ENCODE measurements at regions not wholly inside any gene's neighbourhood (a gene's known extent, or its start where the extent isn't known, plus 50 kb on each side); places are given as distances from the start of the nearest gene placed in this dataset.

DNA sequence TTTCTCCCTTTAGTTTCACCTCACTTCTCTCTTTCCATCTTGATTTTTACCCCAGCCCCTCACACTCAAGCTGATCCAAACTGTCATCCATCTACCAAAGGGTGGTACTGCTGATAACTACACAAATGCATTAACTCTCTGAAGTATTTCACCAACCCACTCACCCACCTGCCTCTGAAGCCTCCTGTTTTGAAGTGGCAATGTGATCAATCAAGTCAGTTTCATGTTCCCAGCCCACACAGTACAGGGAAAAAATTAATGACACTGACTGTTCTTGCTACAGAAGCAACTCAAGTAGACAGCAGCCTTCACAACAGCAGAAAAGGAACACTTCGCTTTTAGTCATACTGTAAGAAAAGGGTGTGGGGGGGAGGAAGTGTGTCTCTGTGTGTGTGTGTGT, 183.0 kb upstream of the NOCT start:
- Histone ChIP-seq H3K27ac (no peak overlapping the region), H3K36me3 (no peaks in the 10 kb centered on the region), H3K27me3 (replicated peaks in 1 of 7) (peaks cover 0 to 7% (median 0%) of the 10 kb centered on the region in 7 donors), H3K4me3 (no peak overlapping the region), H3K9me3 (no peaks in the 10 kb centered on the region), H3K4me1 (no peaks in the 10 kb centered on the region)
- intact Hi-C loops (cut with DNase I; ENCODE audit: low total_unique reads), result no loop called here
- TF ChIP-seq, protein P1, sequence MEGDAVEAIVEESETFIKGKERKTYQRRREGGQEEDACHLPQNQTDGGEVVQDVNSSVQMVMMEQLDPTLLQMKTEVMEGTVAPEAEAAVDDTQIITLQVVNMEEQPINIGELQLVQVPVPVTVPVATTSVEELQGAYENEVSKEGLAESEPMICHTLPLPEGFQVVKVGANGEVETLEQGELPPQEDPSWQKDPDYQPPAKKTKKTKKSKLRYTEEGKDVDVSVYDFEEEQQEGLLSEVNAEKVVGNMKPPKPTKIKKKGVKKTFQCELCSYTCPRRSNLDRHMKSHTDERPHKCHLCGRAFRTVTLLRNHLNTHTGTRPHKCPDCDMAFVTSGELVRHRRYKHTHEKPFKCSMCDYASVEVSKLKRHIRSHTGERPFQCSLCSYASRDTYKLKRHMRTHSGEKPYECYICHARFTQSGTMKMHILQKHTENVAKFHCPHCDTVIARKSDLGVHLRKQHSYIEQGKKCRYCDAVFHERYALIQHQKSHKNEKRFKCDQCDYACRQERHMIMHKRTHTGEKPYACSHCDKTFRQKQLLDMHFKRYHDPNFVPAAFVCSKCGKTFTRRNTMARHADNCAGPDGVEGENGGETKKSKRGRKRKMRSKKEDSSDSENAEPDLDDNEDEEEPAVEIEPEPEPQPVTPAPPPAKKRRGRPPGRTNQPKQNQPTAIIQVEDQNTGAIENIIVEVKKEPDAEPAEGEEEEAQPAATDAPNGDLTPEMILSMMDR (IDR thresholded peaks at IDR 0.05 in 8 of 11, conservative IDR thresholded peaks at IDR 0.05 in 3 of 11), result no peak
- no peak for TF ChIP-seq POLR2AphosphoS5 (IDR thresholded peaks at IDR 0.05)
- no peak for TF ChIP-seq POLR2A (IDR thresholded peaks at IDR 0.05)
- no peak for DNase-seq
- WGBS, 5 donors, result 67 to 100% (median 79%) methylated on average over 1 of the region's 1 CpG

- H3K36me3 ChIP-seq, result no peaks in the 10 kb centered on the region
- WGBS, 5 donors, result 64 to 80% (median 69%) methylated on average over 2 of the region's 2 CpGs
- no peaks in the 10 kb centered on the region for H3K4me1 ChIP-seq
- H3K27me3 ChIP-seq (replicated peaks in 1 of 7), result peaks cover 0 to 7% (median 0%) of the 10 kb centered on the region in 7 donors
- no peak for DNase-seq
- intact Hi-C loops (cut with DNase I; ENCODE audit: low total_unique reads), result no loop called here
- H3K4me3 ChIP-seq, result no peak overlapping the region
- TF ChIP-seq POLR2A (IDR thresholded peaks at IDR 0.05) (no peak), POLR2AphosphoS5 (IDR thresholded peaks at IDR 0.05) (no peak)
- TF ChIP-seq, protein P1 (IDR thresholded peaks at IDR 0.05 in 8 of 11, conservative IDR thresholded peaks at IDR 0.05 in 3 of 11), result no peak
- no peak overlapping the region for H3K27ac ChIP-seq
- H3K9me3 ChIP-seq, result no peaks in the 10 kb centered on the region
Observed at GRCh38 chr4:138831948-138832347, 183.6 kb upstream of the NOCT start.

DNA sequence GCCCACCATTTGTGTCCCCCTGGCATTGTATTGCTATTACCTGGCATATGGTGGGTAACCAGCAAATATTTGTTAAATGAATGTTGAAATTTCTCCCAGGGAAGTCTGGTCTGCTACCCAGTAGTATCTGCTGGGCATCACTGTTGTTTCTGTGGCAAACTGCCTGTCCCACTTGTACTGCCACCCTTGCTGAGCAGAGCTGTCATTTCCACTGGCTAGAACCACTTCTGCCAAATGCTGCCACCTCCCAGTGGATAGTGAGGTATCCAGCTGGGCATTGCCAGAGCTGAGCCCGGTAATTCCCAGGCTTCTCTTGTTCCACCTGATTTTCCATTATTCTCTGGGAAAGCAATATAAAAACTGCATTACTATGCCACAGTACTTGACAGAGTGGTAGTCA, 186.7 kb upstream of the NOCT start:
- 70 to 95% (median 93%) methylated on average over 1 of the region's 1 CpG for WGBS, 5 donors
- Histone ChIP-seq H3K36me3 (no peaks in the 10 kb centered on the region), H3K27me3 (replicated peaks in 1 of 7) (peaks cover 0 to 7% (median 0%) of the 10 kb centered on the region in 7 donors), H3K4me3 (no peak overlapping the region), H3K9me3 (no peaks in the 10 kb centered on the region), H3K4me1 (no peaks in the 10 kb centered on the region), H3K27ac (no peak overlapping the region)
- DNase-seq, result no peak
- TF ChIP-seq, protein P1 (IDR thresholded peaks at IDR 0.05 in 8 of 11, conservative IDR thresholded peaks at IDR 0.05 in 3 of 11), result no peak
- intact Hi-C loops (cut with DNase I; ENCODE audit: low total_unique reads), result no loop called here

- intact Hi-C loops (cut with DNase I; ENCODE audit: low total_unique reads), result no loop called here
- Histone ChIP-seq H3K9me3 (no peaks in the 10 kb centered on the region), H3K4me3 (no peak overlapping the region), H3K27me3 (replicated peaks in 1 of 7) (peaks cover 0 to 7% (median 0%) of the 10 kb centered on the region in 7 donors), H3K27ac (no peak overlapping the region), H3K36me3 (no peaks in the 10 kb centered on the region), H3K4me1 (no peaks in the 10 kb centered on the region)
- 43 to 72% (median 63%) methylated on average over 2 of the region's 2 CpGs for WGBS, 5 donors
- no peak for TF ChIP-seq POLR2A (IDR thresholded peaks at IDR 0.05)
- no peak for DNase-seq
Observed at GRCh38 chr4:138826754-138827153, 188.8 kb upstream of the NOCT start.

GRCh38 chr4:138826322-138826721, 189.3 kb upstream of the NOCT start:
- intact Hi-C loops (cut with DNase I; ENCODE audit: low total_unique reads), result no loop called here
- no peak overlapping the region for H3K27ac ChIP-seq
- no peak for DNase-seq
- peaks cover 0 to 7% (median 0%) of the 10 kb centered on the region in 7 donors for H3K27me3 ChIP-seq (replicated peaks in 1 of 7)
- H3K9me3 ChIP-seq, result no peaks in the 10 kb centered on the region
- TF ChIP-seq POLR2AphosphoS5 (IDR thresholded peaks at IDR 0.05) (no peak), POLR2A (IDR thresholded peaks at IDR 0.05) (no peak)
- TF ChIP-seq, protein P1 (IDR thresholded peaks at IDR 0.05 in 8 of 11, conservative IDR thresholded peaks at IDR 0.05 in 3 of 11), result no peak
- H3K4me1 ChIP-seq, result no peaks in the 10 kb centered on the region
- no peak overlapping the region for H3K4me3 ChIP-seq
- H3K36me3 ChIP-seq, result no peaks in the 10 kb centered on the region
